ENCODE measurements at regions not wholly inside any gene's neighbourhood (a gene's known extent, or its start where the extent isn't known, plus 50 kb on each side); places are given as distances from the start of the nearest gene placed in this dataset.

GRCh38 chr18:10072671-10073175 lies 158.9 kb downstream of the VAPA start:
- BruUV-seq (replicated peaks), result no TSS peak
- no peak overlapping the region for H3K4me3 ChIP-seq (replicated peaks in 1 of 2; ENCODE audit: low read depth in 1 of 2, low read length in 2 of 2)
- no peaks in the 10 kb centered on the region for H3K9me2 ChIP-seq (ENCODE audit: insufficient read depth)
- H3K9me3 ChIP-seq (ENCODE audit: control insufficient read depth in 1 of 2, insufficient read depth in 1 of 2, low read depth in 1 of 2, low read length in 2 of 2), result no peaks in the 10 kb centered on the region
- H3K27ac ChIP-seq (ENCODE audit: low read depth, low read length), result no peak overlapping the region
- POLR2A ChIA-PET, result no interaction called here
- H4K20me1 ChIP-seq (ENCODE audit: insufficient read depth), result no peaks in the 10 kb centered on the region
- DNase-seq (ENCODE audit: low read depth, low spot score) (no peak), ATAC-seq (no peak)
- TF ChIP-seq ZFX (IDR thresholded peaks at IDR 0.05) (no peak), TCF7L2 (IDR thresholded peaks at IDR 0.05; ENCODE audit: borderline replicate concordance, extremely low read depth, insufficient read depth, insufficient read length) (no peak), SP1 (IDR thresholded peaks at IDR 0.05; ENCODE audit: low read depth) (no peak), JUND (IDR thresholded peaks at IDR 0.05) (no peak), FOSL1 (IDR thresholded peaks at IDR 0.05; ENCODE audit: low read depth) (no peak), ZBTB33 (IDR thresholded peaks at IDR 0.05; ENCODE audit: extremely low read depth, insufficient replicate concordance, low read length) (no peak), REST (IDR thresholded peaks at IDR 0.05; ENCODE audit: low read depth) (no peak), SRF (IDR thresholded peaks at IDR 0.05; ENCODE audit: low read depth) (no peak), CEBPB (IDR thresholded peaks at IDR 0.05; ENCODE audit: low read depth) (no peak), POLR2A (IDR thresholded peaks at IDR 0.05; ENCODE audit: borderline replicate concordance, extremely low read depth, insufficient read depth, insufficient read length) (no peak), EZH2phosphoT487 (IDR thresholded peaks at IDR 0.05; ENCODE audit: borderline replicate concordance) (no peak), POLR2AphosphoS5 (IDR thresholded peaks at IDR 0.05; ENCODE audit: low read depth, low read length) (no peak)
- no peaks in the 10 kb centered on the region for H3K4me1 ChIP-seq (ENCODE audit: control insufficient read depth in 1 of 2, insufficient read depth in 2 of 2, low read length in 2 of 2)
- no peak overlapping the region for H3K9ac ChIP-seq (ENCODE audit: low read length)
- CTCF ChIA-PET, result no interaction called here
- no peak overlapping the region for H3K4me2 ChIP-seq (ENCODE audit: low read length)
- RAD21 ChIA-PET (ENCODE audit: low non-redundant PET in 1 of 2, low total read pairs in 2 of 2, uncharacterized antibody in 2 of 2, unreplicated experiment in 2 of 2), result no interaction called here
- peaks cover 4% of the 10 kb centered on the region; the same call in 1 of the 2 replicates for H3K27me3 ChIP-seq (ENCODE audit: insufficient read depth, low read length)
- no peaks in the 10 kb centered on the region for H3K36me3 ChIP-seq (ENCODE audit: control insufficient read depth in 1 of 2, insufficient read depth in 2 of 2, low read length in 2 of 2)
- H3K79me2 ChIP-seq (ENCODE audit: insufficient read depth, low read length), result no peaks in the 10 kb centered on the region
- intact Hi-C loops (cut with micrococcal nuclease), result no loop called here
- H2AFZ ChIP-seq (ENCODE audit: low read depth, low read length, poor library complexity, severe bottlenecking), result no peak overlapping the region

All from HCT116 (cell line).